SK-N-SH treated with all-trans-retinoic acid at 6 μM for 48 hours (cell line): ENCODE measurements at regions not wholly inside any gene's neighbourhood (a gene's known extent, or its start where the extent isn't known, plus 50 kb on each side); places are given as distances from the start of the nearest gene placed in this dataset.
A peak's percentile ranks its signal among the peaks of the same experiment; 100 is the strongest.

Experiments
- ATAC-seq: fragments of 200-7000 bp; cut with Tn5 transposase; 3 replicates; pipeline ENCODE4 v1.9.1; 2020; ENCODE audit warnings: mild to moderate bottlenecking, moderate library complexity
- CREB5 ChIP-seq: fragments of 250-450 bp; sonication (Bioruptor Pico); IDR thresholded peaks from 2 replicates; pipeline ENCODE4 v1.5.1; 2020; ENCODE audit warnings: low read depth, mild to moderate bottlenecking, moderate library complexity
- CSDC2 ChIP-seq: fragments of 250-450 bp; sonication (Bioruptor Pico); IDR thresholded peaks from 2 replicates; pipeline ENCODE4 v1.5.0; 2020; ENCODE audit warnings: mild to moderate bottlenecking, moderate library complexity
- CSRNP3 ChIP-seq: fragments of 250-450 bp; sonication (Bioruptor Pico); IDR thresholded peaks from 2 replicates; pipeline ENCODE4 v1.5.1; 2021; ENCODE audit warnings: mild to moderate bottlenecking, moderate library complexity
- ESRRG ChIP-seq: fragments of 250-450 bp; sonication (Bioruptor Pico); IDR thresholded peaks from 2 replicates; pipeline ENCODE4 v1.6.1; 2021; ENCODE audit warnings: mild to moderate bottlenecking
- GLIS3 ChIP-seq: fragments of 250-450 bp; sonication (Bioruptor Pico); IDR thresholded peaks from 2 replicates; pipeline ENCODE4 v1.5.0; 2020; ENCODE audit warnings: mild to moderate bottlenecking, moderate library complexity
- TSHZ2 ChIP-seq: fragments of 250-450 bp; sonication (Bioruptor Pico); IDR thresholded peaks from 2 replicates; pipeline ENCODE4 v1.5.0; 2020; ENCODE audit warnings: mild to moderate bottlenecking, moderate library complexity
- ZC3H10 ChIP-seq: fragments of 250-450 bp; sonication (Bioruptor Pico); IDR thresholded peaks from 2 replicates; pipeline ENCODE4 v1.5.1; 2021; ENCODE audit warnings: mild to moderate bottlenecking, moderate library complexity
- ZFP3 ChIP-seq: fragments of 250-450 bp; sonication (Bioruptor Pico); IDR thresholded peaks from 2 replicates; pipeline ENCODE4 v1.5.0; 2020; ENCODE audit warnings: mild to moderate bottlenecking, moderate library complexity
- ZNF565 ChIP-seq: fragments of 450-650 bp; formaldehyde crosslinking; conservative IDR thresholded peaks from 2 replicates; pipeline ENCODE4 v1.5.0; 2020; ENCODE audit warnings: low read depth, mild to moderate bottlenecking, moderate library complexity

- ATAC-seq = peak; percentile 18
- TF ChIP-seq GLIS3 (CRISPR knock-in tag) (no peak), ESRRG (CRISPR knock-in tag) (no peak)
Measured at GRCh38 chr1:206419783-206420182, 50.5 kb upstream of the IKBKE start.

GRCh38 chr1:206420471-206420870 lies 49.8 kb upstream of the IKBKE start:
- ATAC-seq = no peak
- TF ChIP-seq ZC3H10 (CRISPR knock-in tag) = no peak
- TF ChIP-seq ESRRG (CRISPR knock-in tag) = no peak
- TF ChIP-seq CREB5 = no peak
- TF ChIP-seq GLIS3 (CRISPR knock-in tag) = no peak
- TF ChIP-seq TSHZ2 (CRISPR knock-in tag) = no peak
- no peak for TF ChIP-seq CSRNP3 (CRISPR knock-in tag)
- no peak for TF ChIP-seq ZFP3 (CRISPR knock-in tag)
- TF ChIP-seq CSDC2 (CRISPR knock-in tag) = no peak
- TF ChIP-seq ZNF565 (CRISPR knock-in tag) = no peak
